ENCODE measurements at regions not wholly inside any gene's neighbourhood (a gene's known extent, or its start where the extent isn't known, plus 50 kb on each side); places are given as distances from the start of the nearest gene placed in this dataset.
A peak's percentile ranks its signal among the peaks of the same experiment; 100 is the strongest.

GRCh38 chr12:107320033-107320928 is 226.9 kb upstream of the CRY1 start:
- no peak for DNase-seq (ENCODE audit: low spot score)

DNA sequence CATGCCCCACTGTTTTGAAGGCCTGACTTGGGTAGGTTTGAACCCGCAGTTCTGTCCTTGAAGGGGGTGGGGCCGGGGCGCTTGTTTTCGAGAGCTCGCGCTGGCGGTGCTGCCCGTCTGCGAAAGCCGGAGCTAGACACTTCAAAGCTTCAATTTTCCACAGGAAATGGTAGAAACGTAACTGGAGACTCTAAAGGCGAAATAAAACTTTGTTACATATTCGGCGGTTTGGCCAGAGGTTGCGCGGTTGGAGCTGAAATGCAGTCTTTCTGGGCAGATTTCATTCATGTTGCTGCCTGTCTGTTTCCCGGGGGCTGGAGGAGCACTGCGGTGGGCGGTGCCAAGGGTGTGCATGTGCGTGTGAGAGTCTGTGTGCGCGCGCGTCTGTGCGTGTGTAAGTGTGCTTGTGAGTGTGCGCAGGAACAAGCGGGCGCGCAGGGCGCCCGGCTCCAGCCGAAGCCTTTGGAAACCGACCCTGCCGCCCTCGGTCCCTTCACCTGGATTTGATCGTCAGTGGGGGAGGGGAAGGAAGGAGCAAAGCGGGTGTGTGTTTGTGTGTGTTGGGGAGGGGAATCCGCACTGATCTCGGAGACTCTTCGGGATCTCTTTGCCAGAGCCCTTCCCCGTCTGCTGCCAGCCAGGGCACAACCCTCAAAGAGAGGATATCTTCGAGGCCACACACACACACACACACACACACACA is 227.7 kb upstream of the CRY1 start:
- no peak for DNase-seq (ENCODE audit: low spot score)

DNA sequence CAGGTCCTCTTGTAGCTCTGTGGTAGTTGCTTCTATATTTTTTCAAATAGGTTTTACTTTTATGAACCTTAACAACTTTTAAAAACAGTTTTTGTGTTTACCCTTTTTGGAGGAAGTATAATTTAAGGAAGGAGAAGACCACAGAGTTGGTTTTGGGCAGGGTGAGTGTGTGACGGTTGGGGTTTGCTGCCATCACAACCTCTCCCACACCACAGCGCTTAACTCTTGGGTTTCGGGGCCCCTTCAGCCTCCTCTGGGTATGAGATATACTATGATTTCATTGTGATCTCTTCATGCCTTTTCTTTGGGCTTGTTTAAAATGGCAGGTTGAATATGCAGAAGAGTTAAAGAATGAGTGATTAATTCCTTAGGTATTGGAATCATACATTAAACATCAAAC is 228.7 kb upstream of the CRY1 start:
- DNase-seq (ENCODE audit: low spot score) = no peak

GRCh38 chr12:107325075-107325608 is 231.8 kb upstream of the CRY1 start:
- DNase-seq (ENCODE audit: low spot score) = no peak

- DNase-seq (ENCODE audit: low spot score) = no peak
Observed at GRCh38 chr12:107326237-107326636, 232.9 kb upstream of the CRY1 start.

- DNase-seq (ENCODE audit: low spot score) = no peak
Observed at GRCh38 chr12:107327651-107328182, 234.4 kb upstream of the CRY1 start.

DNA sequence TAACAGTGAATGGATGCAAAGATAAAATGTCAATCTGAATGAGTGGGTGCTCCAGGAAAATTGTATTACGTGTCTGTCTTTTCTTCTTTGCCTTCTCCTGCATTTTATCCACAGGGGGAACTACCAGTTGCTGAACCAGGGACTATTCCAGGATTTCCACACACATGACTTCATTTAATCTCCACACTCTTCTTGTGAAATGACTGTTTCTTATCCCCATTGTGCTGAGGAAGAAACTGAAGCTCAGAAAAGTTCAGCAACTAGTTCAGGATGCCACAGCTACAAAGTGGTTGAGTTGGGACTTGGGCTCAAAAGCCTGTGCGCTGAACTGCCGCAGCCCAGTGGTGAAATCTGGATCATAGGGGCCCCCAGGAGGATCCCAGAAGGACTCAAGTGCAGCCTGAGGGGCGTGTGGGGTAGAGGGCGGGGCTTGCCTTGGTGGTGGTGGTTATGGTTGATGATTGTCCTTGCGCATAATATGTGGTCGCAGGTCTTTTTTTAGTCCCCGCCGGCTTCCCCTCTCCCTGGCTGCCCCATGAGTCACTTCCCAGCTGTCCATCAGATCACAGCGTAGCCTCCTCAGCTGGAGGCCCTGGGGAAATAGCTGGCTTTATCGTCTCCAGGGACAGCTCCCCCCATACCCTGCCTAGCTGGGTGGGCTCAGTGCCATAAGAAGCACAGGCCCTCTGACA is 235.2 kb upstream of the CRY1 start:
- DNase-seq (ENCODE audit: low spot score) = peak; percentile 31

DNA sequence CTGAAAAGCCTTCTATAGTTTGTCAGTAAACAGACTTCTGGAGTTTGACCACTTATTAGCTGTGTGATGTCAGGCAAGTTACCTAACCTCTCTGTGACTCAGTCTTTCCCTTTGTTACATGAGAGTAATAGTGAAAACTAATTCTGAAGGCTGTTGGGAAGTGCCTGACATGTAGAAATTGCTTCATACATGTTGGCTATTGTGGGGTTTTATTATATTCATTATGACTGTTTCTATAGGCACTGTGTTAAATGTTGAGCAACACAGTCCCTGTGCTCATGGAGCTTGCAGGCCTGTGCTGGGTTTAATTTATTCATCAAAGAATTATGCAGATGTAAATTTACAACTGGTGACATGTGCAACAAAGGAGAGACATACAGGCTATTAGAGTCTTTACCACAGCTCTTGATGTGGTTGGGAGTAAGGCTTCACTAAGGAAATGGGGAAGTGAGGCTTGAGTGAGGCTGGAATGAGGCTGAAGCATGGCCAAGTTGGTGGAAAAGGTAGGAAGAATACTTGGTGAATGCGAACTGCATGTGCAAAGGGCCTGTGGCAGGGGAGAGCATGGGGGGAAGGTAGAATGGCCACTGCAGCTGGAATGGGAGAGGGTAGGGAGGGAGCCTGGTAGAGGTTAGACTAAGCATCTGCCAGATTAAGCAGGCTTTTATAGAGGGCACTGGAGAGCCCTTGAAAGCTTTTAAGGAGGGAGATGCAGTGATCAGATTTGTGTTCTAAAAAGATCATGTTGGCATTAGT is 236.4 kb upstream of the CRY1 start:
- no peak for DNase-seq (ENCODE audit: low spot score)

- no peak for DNase-seq (ENCODE audit: low spot score)
Observed at GRCh38 chr12:107330831-107331431, 237.6 kb upstream of the CRY1 start.

DNA sequence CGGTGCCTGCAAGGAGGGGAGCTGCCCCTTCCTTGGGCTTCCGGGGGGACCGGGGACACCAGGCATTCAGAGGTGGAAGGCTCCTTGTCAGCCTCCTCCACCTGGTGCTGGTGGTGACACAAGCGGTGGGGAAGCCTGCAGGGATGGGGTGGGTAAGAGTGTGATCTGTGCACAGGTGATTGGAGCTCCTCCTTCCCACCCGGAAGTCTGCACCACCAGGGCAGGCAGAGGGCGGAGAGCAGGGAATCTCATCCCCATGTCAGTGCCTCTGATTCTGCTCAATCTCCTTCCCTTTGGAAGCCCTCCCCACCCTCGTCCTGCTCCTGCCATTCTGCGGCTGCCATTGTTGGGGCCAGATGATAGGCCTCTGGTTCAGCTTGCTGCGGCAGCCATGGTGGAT is 238.1 kb upstream of the CRY1 start:
- DNase-seq (ENCODE audit: low spot score) = no peak

DNA sequence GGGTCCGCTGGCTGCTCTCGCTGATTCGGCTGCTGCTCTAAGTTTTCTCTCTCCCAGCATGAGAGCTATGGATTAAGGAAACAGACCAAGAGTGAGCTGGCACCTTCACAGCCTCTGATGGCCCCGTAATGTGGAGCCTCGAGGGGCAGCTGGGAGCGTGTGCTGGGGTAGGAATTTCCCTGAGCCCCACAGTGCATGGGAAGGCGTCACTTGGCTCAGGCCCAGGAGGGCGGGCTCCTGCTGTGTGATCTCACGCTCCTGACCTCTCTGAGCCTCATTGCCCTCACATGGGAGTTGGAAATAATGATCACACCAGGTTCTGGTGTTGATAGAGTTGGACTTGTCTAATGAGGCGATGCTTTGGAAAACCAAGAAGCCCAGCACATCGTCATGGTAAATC is 238.6 kb upstream of the CRY1 start:
- no peak for DNase-seq (ENCODE audit: low spot score)

DNA sequence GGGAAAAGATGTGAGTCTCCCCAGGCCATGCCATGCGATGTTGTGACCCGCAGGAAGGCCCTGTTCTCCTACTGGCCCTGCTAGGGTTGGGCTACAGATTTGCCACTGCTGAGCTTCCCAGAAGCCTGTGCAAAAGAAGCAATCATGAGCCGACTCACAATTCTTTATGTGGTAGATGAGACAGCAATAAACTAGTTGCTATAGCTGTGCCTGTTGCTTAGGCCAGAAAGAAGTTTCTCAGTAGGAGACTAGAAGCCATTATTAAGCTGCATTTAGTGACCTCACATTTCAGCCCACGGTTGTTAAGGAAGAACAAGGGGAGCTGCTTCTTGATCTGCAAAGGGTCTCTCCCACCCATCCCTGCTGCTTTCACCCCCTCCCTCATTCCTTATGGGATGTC is 239.4 kb upstream of the CRY1 start:
- DNase-seq (ENCODE audit: low spot score) = no peak

DNA sequence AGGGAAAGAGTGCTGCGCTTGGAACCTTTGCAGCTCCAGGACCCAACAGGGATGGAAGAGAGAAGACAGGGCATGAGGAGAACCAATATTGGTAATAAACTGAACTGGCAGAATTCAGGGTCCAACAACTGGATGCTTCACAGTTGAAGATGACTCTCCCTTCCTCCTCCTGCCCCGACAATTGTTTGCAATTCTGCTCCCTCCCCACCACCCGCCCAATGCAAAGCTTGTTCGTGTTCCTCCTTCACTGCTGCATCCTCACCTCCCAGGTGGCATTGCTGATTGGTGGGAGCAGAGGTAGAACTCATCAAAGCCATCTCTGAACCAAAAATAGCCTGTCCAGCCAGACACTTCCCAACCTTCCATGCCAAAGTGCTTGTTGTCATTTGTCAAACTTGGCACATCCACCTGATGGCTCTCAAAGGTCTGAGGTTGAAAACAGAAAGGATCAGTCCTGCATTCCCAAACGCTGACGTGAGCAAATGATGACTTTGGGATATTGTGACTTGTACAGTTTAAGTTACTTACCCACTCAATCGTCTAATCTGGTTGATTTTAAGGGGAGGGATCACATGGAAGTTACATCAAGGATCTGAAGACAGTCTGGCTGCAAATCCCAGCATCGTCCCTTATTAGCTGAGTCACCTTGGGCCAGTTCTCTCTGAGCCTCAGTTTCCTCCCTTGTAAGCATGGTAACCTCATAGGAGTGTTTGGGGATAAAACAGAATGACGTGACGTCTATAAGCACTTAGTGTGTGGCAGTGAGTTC is 242.6 kb upstream of the CRY1 start:
- DNase-seq (ENCODE audit: low spot score) = no peak

DNA sequence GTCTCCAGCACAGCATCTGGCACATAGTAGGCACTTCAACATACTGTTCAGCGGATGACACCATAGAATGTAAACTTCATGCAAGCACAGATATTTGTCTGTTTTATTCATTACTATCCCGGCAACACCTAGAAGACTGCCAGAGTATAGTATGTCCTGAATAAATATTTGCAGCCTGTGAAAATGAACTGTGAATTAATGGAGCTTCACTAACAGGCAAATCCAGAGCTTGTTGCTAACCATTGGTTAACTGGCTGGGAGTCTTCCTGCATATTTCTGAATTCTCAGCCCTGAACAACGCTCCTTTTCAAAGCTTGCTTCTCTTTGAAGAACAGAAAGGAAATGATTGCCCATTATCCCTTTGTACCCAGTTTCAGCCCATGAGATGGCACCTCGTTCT is 243.3 kb upstream of the CRY1 start:
- no peak for DNase-seq (ENCODE audit: low spot score)

DNA sequence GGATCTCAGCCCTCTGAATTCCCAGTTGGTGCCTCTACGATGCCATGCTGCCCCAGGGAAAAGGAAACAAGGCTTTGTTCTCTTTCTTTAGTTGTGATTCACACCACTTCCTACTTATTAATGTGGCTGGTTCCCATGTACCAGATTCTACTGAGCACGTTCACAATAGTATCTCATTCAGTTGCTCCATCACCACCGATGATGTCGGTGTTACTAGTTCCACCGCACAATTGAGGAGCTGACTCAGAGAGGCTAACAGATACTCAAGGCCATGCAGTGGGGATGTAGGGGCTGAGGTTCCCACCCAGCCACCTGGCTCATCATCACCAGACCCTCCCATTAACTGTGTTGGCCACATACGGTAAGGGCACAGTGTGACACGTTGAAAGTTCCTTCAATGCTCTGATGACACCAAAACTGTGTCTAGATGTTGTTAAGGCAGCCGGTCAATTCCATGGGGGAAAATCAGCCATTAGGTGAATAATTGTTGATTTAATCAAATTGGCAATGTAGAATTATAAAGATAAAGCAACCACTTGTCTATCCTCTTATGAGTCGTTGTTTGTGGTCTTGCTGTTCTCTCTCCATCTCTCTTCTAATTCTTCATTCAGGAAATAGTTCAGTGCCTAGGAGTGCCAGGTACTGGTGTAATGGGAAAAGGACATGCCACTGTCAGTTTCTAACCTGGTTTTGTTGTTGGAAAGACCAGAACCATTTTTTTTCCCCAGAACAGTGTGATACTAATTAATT is 244.2 kb upstream of the CRY1 start:
- no peak for DNase-seq (ENCODE audit: low spot score)

DNA sequence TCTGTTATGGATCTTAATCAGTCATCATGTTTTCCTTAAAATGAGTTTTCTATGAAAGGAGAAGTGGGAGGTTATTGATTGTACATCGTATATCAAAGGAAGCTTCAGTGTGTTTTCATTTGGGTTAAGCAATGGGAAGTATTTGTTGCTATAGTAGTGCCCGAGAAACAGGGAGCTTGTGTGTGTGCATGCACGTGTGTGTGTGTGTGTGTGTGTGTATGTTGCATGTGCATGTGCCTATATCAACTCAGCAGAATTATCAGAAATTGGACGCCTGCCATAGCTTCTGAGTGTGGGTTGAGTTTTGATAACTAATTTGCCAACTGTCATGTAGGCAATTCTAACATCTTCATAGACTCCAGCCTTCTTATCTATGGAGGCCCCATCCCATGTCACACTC is 246.1 kb upstream of the CRY1 start:
- no peak for DNase-seq (ENCODE audit: low spot score)

- DNase-seq (ENCODE audit: low spot score) = no peak
Observed at GRCh38 chr12:107339932-107340331, 246.6 kb upstream of the CRY1 start.

- DNase-seq (ENCODE audit: low spot score) = no peak
Observed at GRCh38 chr12:107340898-107341297, 247.5 kb upstream of the CRY1 start.

GRCh38 chr12:107344035-107344808 is 250.9 kb upstream of the CRY1 start:
- DNase-seq (ENCODE audit: low spot score) = no peak

Measured in H4 (cell line).